Spinal cord (tissue), 9 donors: ENCODE measurements at regions not wholly inside any gene's neighbourhood (a gene's known extent, or its start where the extent isn't known, plus 50 kb on each side); places are given as distances from the start of the nearest gene placed in this dataset.

ENCODE experiments used
- DNase-seq, 6 donors: peaks; one replicate each; pipeline versions ENCODE4 v3.0.0 to v3.0.0-alpha.2; 2013 to 2015; ENCODE audit warnings: low spot score in 6 of 6, low read depth in 4 of 6
- H3K27ac ChIP-seq: one replicate; pipeline ENCODE4 v1.5.1; 2013; ENCODE audit warnings: low read depth, low read length, control low read depth
- H3K27me3 ChIP-seq: one replicate; pipeline ENCODE4 v1.6.1; 2013; ENCODE audit warnings: low read length; ENCODE audit not compliant: control insufficient read depth, insufficient read depth
- H3K36me3 ChIP-seq: one replicate; pipeline ENCODE4 v1.6.1; 2013; ENCODE audit warnings: low read length; ENCODE audit not compliant: control insufficient read depth, insufficient read depth
- H3K4me1 ChIP-seq: one replicate; pipeline ENCODE4 v1.6.1; 2013; ENCODE audit warnings: low read length; ENCODE audit not compliant: control insufficient read depth, insufficient read depth
- H3K4me3 ChIP-seq: one replicate; pipeline ENCODE4 v1.5.1; 2013; ENCODE audit warnings: low read depth, low read length, control low read depth
- H3K9me3 ChIP-seq: one replicate; pipeline ENCODE4 v1.6.1; 2013; ENCODE audit warnings: low read length; ENCODE audit not compliant: control insufficient read depth, insufficient read depth
- WGBS: methylation state at CpG from one replicate; pipeline ENCODE4 v1.1.5; 2013; ENCODE audit warnings: missing lambda C conversion rate; ENCODE audit not compliant: insufficient coverage; 5-methylcytosine and 5-hydroxymethylcytosine counted together
- donor health status: healthy.

DNA sequence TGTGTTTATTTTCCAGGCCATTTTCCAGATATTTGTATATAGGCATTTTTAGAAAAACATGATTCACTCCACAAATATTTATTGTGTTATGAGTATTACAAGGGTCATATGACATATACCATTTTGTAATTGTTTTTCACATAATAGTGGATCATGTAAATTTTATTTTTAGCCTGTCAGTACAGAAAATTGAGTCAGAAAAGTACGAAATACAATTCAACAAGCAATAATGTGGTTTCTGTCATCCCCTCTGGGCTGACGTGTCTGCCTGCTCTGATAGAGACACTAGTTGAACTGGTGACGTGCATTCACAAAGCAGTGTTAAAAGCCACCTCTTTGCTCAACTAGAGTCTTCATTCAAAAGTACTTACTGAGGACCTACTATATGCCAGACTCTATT is 97.9 kb upstream of the STEAP1B start:
- 83% methylated on average over 1 of the region's 3 CpGs for WGBS
- Histone ChIP-seq H3K4me1 (no peaks in the 10 kb centered on the region), H3K4me3 (no peak overlapping the region), H3K27ac (no peak overlapping the region), H3K9me3 (no peaks in the 10 kb centered on the region), H3K36me3 (no peaks in the 10 kb centered on the region), H3K27me3 (no peaks in the 10 kb centered on the region)
- no peak for DNase-seq

GRCh38 chr7:22596763-22597400 is 96.9 kb upstream of the STEAP1B start:
- 71% methylated on average over 1 of the region's 5 CpGs for WGBS
- Histone ChIP-seq H3K36me3 (no peaks in the 10 kb centered on the region), H3K27me3 (no peaks in the 10 kb centered on the region), H3K4me1 (no peaks in the 10 kb centered on the region), H3K4me3 (no peak overlapping the region), H3K27ac (no peak overlapping the region), H3K9me3 (no peaks in the 10 kb centered on the region)
- DNase-seq: peak in 1 of 6 donors; percentile 57

DNA sequence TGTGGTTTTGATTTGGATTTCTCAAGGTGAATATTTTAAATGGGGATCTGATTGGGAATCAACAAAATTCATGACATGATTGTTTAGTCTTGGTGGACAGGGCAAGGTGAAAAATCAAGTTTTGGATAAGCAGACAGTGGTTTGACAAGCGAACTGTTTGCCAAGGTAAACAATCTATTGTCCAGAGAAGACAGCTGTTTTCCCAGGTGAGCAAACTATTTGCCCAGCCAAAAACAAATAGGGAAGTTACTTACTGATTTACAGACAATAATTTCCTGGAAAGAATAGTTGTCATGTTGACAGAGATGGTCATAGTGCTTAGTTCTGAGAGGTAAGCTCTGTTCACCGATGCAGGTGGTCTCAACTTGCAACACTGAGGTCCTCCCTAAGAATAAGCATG is 94.0 kb upstream of the STEAP1B start:
- Histone ChIP-seq H3K36me3 (no peaks in the 10 kb centered on the region), H3K27me3 (no peaks in the 10 kb centered on the region), H3K4me3 (no peak overlapping the region), H3K27ac (no peak overlapping the region), H3K4me1 (peaks cover 7% of the 10 kb centered on the region), H3K9me3 (no peaks in the 10 kb centered on the region)
- 89% methylated on average over 1 of the region's 2 CpGs for WGBS
- DNase-seq: no peak

DNA sequence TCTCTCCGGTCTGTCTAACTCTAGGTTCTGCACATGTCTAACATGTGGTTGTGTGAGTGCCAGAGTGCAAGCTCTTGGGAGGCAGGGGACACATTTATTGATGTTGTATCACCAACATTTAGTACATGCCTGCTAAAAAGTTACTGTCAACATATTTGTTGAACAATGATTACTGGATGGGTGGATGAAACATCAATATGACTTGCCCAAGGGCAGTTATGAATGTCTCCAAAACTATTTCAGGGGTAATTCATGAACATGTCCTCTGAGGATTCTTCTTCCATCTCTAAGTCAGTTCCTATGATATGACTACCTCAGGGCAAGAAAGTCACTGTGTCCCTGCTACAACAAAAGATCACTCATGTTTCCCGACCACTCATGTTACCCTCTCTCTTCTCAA is 91.3 kb upstream of the STEAP1B start:
- Histone ChIP-seq H3K9me3 (no peaks in the 10 kb centered on the region), H3K36me3 (no peaks in the 10 kb centered on the region), H3K4me1 (peaks cover 7% of the 10 kb centered on the region), H3K27me3 (no peaks in the 10 kb centered on the region), H3K4me3 (no peak overlapping the region), H3K27ac (no peak overlapping the region)
- no CpG with 5 or more reads among the region's 2 CpGs for WGBS
- no peak for DNase-seq

DNA sequence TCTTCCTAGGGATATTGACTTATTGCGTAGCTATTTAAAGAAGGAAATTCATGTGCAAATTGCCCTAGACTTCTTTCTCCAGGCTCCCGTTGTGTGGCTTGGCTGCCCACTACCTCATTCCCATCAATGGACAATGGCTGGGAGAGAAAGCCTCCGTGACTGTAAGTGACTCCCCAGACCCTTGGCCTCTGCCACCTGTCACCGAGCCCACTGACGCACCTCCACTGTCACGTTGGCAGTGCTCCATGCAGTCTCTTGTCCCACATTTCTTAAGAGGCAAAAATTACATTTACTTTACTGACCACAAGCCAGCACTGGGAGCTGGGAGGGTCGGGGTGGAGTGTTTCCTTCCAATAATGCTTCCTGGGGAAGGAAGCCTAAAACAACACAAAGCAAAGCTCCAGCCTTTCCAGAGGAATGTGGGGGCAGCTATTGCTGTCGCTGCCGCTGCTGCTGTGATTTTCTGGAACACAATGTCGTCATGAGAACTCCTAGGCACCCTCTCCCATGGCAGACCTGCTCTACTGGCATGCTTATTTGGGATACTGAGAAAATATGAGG is 89.7 kb upstream of the STEAP1B start:
- peak in 1 of 6 donors; percentile 75 for DNase-seq
- H3K4me3 ChIP-seq: no peak overlapping the region
- 28% methylated on average over 4 of the region's 10 CpGs for WGBS
- no peaks in the 10 kb centered on the region for H3K9me3 ChIP-seq
- peak overlapping the region; percentile 67 for H3K27ac ChIP-seq
- peaks cover 7% of the 10 kb centered on the region for H3K4me1 ChIP-seq
- H3K27me3 ChIP-seq: no peaks in the 10 kb centered on the region
- H3K36me3 ChIP-seq: no peaks in the 10 kb centered on the region

DNA sequence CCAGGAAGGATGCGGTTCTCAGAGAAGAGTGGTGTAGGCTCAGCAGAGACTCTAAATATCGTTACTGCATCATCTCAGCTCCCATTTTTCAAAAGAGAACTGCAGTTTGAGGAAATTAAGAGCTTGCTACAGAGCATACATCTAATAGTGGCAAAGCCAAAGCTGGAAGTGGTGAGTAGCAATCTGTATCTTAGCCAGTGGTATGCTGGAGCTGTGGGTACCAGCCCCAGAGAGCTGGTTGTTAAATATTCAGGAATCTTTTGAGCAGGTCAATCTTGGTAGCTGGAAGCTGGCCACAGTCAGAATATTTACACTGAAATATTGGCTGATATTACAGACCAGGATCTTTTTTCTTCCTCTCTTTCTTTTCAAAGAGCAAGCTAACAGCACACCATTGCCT is 88.4 kb upstream of the STEAP1B start:
- Histone ChIP-seq H3K4me3 (no peak overlapping the region), H3K27me3 (no peaks in the 10 kb centered on the region), H3K36me3 (no peaks in the 10 kb centered on the region), H3K4me1 (peaks cover 7% of the 10 kb centered on the region), H3K9me3 (no peaks in the 10 kb centered on the region), H3K27ac (no peak overlapping the region)
- no peak for DNase-seq
- WGBS: no CpG with 5 or more reads among the region's 2 CpGs

DNA sequence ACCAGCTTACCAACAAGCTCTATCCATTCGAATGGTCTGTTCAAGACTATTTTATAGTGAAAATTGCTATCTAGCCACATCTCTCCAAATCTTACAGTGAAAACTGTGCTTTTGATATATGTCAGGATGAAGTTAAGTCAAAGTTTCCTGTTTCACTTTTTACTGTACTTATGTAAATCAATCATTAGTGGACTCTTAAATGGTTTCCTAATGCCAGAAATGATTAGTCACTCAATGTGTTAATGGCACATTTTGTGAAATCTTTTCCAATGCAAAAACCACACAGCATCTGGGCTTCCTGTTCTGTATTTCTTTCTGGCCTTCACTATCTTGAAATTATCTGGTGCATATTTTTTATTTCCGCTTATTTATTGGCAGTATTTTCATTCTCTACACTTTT is 87.3 kb upstream of the STEAP1B start:
- DNase-seq: no peak
- H3K36me3 ChIP-seq: no peaks in the 10 kb centered on the region
- H3K4me3 ChIP-seq: no peak overlapping the region
- H3K27ac ChIP-seq: no peak overlapping the region
- H3K27me3 ChIP-seq: no peaks in the 10 kb centered on the region
- peaks cover 7% of the 10 kb centered on the region for H3K4me1 ChIP-seq
- no peaks in the 10 kb centered on the region for H3K9me3 ChIP-seq
- no CpG with 5 or more reads among the region's 2 CpGs for WGBS

- Histone ChIP-seq H3K4me1 (peaks cover 7% of the 10 kb centered on the region), H3K27me3 (no peaks in the 10 kb centered on the region), H3K4me3 (no peak overlapping the region), H3K27ac (no peak overlapping the region), H3K36me3 (no peaks in the 10 kb centered on the region), H3K9me3 (no peaks in the 10 kb centered on the region)
- DNase-seq: peak in 1 of 6 donors; percentile 39
Observed at GRCh38 chr7:22586786-22587140, 86.8 kb upstream of the STEAP1B start.

GRCh38 chr7:22586101-22586785 is 86.3 kb upstream of the STEAP1B start:
- peaks cover 7% of the 10 kb centered on the region for H3K4me1 ChIP-seq
- no peaks in the 10 kb centered on the region for H3K9me3 ChIP-seq
- WGBS: no CpG with 5 or more reads among the region's 5 CpGs
- DNase-seq: no peak
- H3K4me3 ChIP-seq: no peak overlapping the region
- H3K27me3 ChIP-seq: no peaks in the 10 kb centered on the region
- H3K36me3 ChIP-seq: no peaks in the 10 kb centered on the region
- H3K27ac ChIP-seq: no peak overlapping the region

- DNase-seq: no peak
- Histone ChIP-seq H3K4me3 (no peak overlapping the region), H3K27ac (no peak overlapping the region), H3K27me3 (no peaks in the 10 kb centered on the region), H3K4me1 (no peaks in the 10 kb centered on the region), H3K36me3 (no peaks in the 10 kb centered on the region), H3K9me3 (no peaks in the 10 kb centered on the region)
- WGBS: no CpG with 5 or more reads among the region's 1 CpG
Observed at GRCh38 chr7:22584179-22584578, 84.2 kb upstream of the STEAP1B start.
